Islet precursor cell (in vitro differentiated cells): ENCODE measurements at regions not wholly inside any gene's neighbourhood (a gene's known extent, or its start where the extent isn't known, plus 50 kb on each side); places are given as distances from the start of the nearest gene placed in this dataset.

Experiments used
- DNase-seq: peaks from one replicate; pipeline ENCODE4 v3.0.0-alpha.2; 2018

DNA sequence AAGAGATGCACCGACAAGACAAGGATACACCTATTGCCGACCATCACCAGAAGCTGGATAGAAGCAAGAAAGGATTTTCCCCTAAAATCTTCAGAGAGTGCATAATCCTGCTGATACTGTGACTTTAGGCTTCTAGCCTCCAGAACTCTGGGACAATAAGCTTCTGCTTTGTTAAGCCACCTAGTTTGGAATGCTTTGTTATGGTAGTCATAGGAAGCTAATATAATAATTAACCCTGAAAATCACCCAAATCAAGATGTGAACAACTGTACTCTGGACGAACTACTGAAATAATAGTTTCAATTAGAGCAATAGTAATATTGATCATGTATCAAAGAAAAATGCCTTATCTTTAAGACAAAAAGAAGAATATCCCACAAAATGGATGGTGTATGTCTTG lies 524.6 kb downstream of the EFNB2 start:
- no peak for DNase-seq

DNA sequence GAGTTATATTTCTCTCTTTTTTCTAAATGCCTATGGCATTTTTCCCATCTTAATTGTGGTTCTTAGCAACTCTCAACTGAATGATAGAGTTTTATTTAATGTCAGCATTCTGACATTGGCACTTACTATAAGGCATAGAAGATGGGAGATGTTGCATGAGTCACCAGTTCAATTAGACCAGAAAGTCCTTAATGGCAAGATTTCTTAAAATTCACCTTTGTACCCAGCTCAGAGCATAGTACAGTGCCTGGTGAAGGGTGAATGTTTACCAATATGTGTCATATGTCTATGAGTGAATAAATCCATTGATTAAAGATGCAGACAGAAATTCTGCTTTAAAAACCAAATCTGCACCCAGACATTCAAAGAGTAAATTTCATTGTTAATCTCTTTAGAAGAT lies 526.9 kb downstream of the EFNB2 start:
- no peak for DNase-seq

GRCh38 chr13:106007156-106007555 lies 528.3 kb downstream of the EFNB2 start:
- no peak for DNase-seq

GRCh38 chr13:106003651-106004050 lies 531.8 kb downstream of the EFNB2 start:
- DNase-seq = no peak

DNA sequence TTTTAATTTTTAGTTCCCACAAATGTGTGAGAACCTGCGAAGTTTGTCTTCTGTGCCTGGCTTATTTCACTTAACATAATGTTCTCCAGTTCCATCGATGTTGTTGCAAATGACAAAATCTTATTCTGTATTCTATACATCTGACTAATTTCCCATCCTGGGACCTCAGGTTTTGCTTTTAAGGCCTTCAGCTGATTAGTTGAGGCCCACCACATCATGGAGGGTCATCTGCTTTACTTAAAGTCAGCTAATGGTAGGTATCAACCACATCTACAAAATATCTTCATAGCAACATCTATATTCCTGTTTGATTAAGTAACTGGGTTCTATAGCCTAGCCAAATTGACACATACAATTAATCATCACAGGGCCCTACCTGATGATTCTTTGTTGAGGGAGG lies 534.0 kb downstream of the EFNB2 start:
- no peak for DNase-seq

DNA sequence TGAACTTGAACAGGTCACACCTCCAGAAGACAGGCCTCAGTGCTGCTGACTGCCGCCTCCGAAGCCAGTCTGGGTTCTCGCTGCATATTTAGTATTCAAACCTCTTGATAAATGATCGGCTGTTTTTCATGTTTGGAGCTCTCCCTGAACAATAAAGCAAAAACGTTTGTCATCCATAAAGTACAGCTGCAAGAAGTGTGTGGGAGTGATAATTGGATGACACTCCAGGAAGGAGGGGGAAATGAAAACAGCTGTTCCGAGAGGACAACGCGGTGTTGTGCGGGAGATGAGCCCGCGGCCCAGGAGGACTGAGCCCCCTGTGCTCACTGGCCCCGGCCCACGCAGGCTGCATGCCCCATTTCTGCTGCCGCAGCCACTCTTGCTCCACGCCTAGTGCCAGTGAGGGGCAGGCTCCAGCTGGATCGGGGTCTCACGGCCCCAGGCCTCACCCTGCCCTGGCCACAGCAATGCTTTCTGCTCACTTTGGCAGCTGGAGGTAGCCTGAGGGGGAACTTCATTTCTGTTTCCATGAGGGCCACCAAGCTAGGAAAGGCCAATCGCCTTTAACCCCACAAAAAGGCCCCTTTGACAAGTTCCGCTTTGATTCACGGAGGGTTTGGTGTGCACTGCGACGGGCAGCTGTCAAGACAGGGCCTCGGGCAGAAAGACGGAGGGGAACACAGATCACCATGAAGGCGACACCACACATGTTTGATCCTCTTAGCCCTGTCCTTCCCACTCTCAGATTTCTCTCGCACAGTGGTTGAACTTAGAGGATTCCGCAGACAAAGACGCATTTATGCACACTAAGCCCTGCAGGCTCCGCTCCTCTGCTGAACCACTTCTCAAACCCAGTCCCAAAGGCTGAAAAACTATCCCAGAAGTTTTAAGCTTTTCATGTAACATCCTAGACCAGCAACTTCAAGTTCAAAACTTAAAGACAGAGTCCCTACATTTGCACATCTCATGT lies 537.6 kb downstream of the EFNB2 start:
- DNase-seq = peak; percentile 54

DNA sequence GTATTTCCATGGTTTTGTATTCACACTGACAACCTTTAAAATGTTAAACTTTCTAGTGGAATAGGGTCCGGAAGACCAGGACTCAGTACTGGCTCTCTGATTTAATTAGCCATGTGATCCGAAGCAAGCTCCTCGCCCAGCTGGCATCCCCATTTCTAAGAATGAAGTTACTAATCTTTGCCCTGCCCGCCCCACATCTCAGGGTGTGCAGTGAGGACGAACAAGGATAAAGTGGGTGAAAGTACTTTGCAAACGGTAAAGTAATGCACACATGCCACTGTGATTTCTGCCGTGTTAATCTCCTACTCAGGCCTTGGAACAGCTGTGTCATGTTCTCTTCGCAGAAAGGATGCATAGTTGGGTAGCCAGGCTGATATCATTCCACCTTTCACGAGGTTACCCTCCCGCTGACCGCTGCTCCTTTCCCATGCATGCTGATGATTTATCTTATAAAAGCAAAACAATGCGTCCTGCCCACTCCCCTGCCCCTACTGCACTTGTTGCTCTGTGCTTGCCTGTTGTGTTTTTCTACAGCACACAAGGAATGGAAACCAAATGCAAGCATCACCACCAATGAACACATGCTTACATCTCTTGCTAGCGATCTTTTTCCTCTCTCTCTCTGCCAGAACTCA lies 539.0 kb downstream of the EFNB2 start:
- no peak for DNase-seq

DNA sequence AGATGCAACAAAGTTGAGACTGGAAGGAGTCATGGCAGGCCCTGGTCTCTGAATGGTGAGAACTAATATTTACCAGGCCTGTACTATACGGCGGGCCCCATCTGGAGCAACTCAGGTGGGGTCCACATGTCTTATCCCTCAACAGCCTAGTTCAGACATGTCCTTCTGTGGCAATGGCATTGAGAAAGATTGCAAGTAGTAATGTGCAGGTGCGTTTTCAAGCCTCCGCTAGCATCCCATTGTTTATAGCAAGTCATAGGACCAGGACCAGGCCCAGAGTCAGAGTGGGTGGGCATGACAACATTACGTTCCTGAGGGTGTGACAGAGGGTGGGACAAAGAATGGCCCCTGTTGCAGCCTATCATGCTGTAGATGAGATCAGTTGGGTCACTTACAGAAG lies 541.1 kb downstream of the EFNB2 start:
- DNase-seq = no peak

DNA sequence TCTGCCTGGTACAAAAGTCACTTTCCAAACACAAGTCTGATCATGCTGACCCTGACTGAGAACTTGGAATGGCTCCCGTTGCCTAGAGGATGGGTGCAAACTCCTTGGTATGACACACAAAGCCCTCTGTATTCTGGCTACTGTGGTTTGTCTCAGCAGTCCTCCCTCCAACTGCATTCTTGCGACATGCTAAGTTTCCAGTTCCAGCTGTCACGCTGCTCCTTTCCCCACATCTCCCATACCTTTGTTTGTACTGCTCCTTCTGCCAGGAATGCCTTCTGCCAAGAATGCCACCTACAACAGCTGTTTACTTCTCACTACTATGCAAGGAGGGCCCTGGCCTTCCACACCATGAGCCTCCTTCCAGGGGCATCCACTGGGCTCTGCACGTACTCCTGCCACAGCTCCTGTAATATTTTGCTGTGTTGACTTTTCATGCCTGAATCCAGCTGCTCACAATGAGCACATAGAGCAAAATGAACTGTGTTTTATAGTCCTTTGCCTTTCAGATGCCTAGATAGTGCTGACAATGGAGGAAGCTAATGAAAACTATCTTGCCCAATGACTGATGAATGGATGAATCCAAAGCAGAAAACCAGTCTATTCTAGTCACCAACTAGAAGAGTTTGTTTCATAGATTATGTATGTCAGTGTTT lies 543.7 kb downstream of the EFNB2 start:
- DNase-seq = peak; percentile 66

- no peak for DNase-seq
Measured at GRCh38 chr13:105991131-105991530, 544.3 kb downstream of the EFNB2 start.

GRCh38 chr13:105990256-105990958 lies 545.1 kb downstream of the EFNB2 start:
- DNase-seq = no peak

DNA sequence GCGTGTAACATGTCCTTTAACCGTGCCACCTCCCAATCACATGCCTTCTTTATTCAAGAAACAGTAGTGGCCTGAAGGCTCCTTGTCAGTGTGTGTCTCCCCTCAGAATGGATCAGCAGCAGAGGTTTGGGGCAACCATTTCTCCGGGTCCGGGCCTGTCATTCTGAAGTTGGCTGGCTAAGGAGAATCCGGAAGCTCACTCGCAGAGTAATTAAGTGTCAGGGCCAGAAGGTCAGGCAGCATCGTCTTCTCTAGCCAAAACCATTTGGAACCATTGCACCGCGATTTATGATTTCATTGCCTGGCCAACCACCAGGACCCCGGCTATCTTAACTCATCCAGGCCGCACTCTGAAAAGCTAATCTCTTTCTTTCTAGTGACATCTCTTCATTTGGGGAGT lies 550.8 kb downstream of the EFNB2 start:
- DNase-seq = no peak

GRCh38 chr13:105984236-105984635 lies 551.2 kb downstream of the EFNB2 start:
- DNase-seq = no peak

GRCh38 chr13:105982219-105982930 lies 553.1 kb downstream of the EFNB2 start:
- DNase-seq = peak; percentile 80

- DNase-seq = peak; percentile 96
Measured at GRCh38 chr13:105979131-105980011, 556.1 kb downstream of the EFNB2 start.

GRCh38 chr13:105974380-105974779 lies 561.1 kb downstream of the EFNB2 start:
- DNase-seq = no peak

GRCh38 chr13:105972811-105973590 lies 562.5 kb downstream of the EFNB2 start:
- DNase-seq = no peak

DNA sequence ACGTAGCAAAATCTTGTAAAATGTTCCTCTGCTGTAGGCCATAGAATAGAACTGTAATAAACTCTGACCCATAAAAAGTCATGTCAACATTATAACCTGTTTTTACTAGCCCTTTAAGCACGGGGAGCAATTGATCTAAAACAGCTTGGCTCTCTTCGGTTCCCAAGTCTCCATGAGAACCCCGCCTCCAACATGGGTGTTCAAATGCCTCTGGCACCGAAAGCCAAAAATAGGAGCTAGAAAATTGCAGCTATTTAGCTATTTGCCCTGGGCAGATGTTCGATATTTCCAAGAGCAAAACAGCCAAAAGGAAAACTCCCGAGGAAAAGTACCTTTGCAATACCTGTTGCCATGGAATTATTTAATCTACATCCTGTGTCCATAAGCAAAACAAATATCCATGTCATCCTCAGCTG lies 563.1 kb downstream of the EFNB2 start:
- no peak for DNase-seq

DNA sequence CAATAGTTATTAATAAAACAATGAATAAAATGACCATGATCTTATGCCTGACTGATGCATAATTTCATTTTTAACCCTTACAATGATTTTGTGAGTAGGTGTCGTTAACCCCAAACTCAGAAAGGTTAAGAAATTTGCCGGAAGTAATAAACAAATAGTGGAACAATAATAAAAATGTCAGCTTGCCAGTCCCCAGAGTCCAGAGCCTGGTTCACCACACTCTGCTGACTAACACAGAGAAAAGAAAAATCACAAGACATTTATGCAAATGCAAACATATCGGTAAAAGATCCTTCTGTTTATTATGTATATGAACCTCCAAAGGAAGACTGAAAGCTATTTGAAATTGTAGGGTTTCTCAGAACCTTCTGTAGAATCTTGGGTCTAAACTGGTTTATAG lies 563.7 kb downstream of the EFNB2 start:
- DNase-seq = no peak

DNA sequence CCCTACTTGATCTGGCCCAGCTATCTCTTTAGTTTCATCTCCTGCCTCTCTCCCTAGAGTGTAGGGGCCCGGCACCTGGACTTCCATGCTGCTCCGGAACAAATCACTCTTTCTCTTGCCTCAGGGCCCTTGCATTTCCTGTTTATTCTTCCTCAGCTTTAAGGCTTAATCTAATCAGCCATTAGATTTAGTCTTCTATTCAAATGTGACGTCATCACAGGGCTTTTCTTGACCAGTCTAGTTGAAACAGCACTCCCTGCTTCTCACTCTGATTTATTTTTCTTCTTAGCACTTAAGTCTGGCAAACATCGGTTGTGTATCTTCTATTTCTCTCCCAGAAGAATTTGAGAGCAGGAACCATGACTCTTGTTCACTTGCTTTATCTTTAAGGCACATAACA lies 564.1 kb downstream of the EFNB2 start:
- DNase-seq = no peak

GRCh38 chr13:105969761-105970160 lies 565.7 kb downstream of the EFNB2 start:
- DNase-seq = peak; percentile 90
